ENCODE measurements at regions not wholly inside any gene's neighbourhood (a gene's known extent, or its start where the extent isn't known, plus 50 kb on each side); places are given as distances from the start of the nearest gene placed in this dataset.

GRCh38 chr3:127370906-127371305 lies 83.1 kb upstream of the PRR20G start:
- no peak for DNase-seq

GRCh38 chr3:127369356-127369935 lies 81.6 kb upstream of the PRR20G start:
- DNase-seq, result no peak

GRCh38 chr3:127368186-127369032 lies 80.6 kb upstream of the PRR20G start:
- DNase-seq, result no peak

GRCh38 chr3:127367593-127367992 lies 79.7 kb upstream of the PRR20G start:
- no peak for DNase-seq

GRCh38 chr3:127366383-127366782 lies 78.5 kb upstream of the PRR20G start:
- no peak for DNase-seq

- DNase-seq, result no peak
Observed at GRCh38 chr3:127365163-127365798, 77.4 kb upstream of the PRR20G start.

GRCh38 chr3:127363891-127364290 lies 76.0 kb upstream of the PRR20G start:
- DNase-seq, result no peak

- no peak for DNase-seq
Observed at GRCh38 chr3:127363171-127363570, 75.3 kb upstream of the PRR20G start.

GRCh38 chr3:127360647-127361046 lies 72.8 kb upstream of the PRR20G start:
- no peak for DNase-seq

GRCh38 chr3:127358641-127359040 lies 70.8 kb upstream of the PRR20G start:
- no peak for DNase-seq

GRCh38 chr3:127356381-127356780 lies 68.5 kb upstream of the PRR20G start:
- no peak for DNase-seq

- DNase-seq, result no peak
Observed at GRCh38 chr3:127354761-127355160, 66.9 kb upstream of the PRR20G start.

- no peak for DNase-seq
Observed at GRCh38 chr3:127352612-127353011, 64.8 kb upstream of the PRR20G start.

GRCh38 chr3:127351775-127352350 lies 64.0 kb upstream of the PRR20G start:
- no peak for DNase-seq

GRCh38 chr3:127351321-127351720 lies 63.5 kb upstream of the PRR20G start:
- DNase-seq, result no peak

- no peak for DNase-seq
Observed at GRCh38 chr3:127350172-127351050, 62.6 kb upstream of the PRR20G start.

GRCh38 chr3:127349501-127350171 lies 61.8 kb upstream of the PRR20G start:
- no peak for DNase-seq

- DNase-seq, result no peak
Observed at GRCh38 chr3:127342735-127343134, 54.9 kb upstream of the PRR20G start.

GRCh38 chr3:127339928-127340861 lies 52.3 kb upstream of the PRR20G start:
- DNase-seq, result no peak

GRCh38 chr3:127339016-127339415 lies 51.2 kb upstream of the PRR20G start:
- no peak for DNase-seq
